HepG2 (cell line): ENCODE measurements at regions not wholly inside any gene's neighbourhood (a gene's known extent, or its start where the extent isn't known, plus 50 kb on each side); places are given as distances from the start of the nearest gene placed in this dataset.

Experiments
- DR1 ChIP-seq: sonication (generic); formaldehyde crosslinking; IDR thresholded peaks from 2 replicates; pipeline ENCODE4 v1.8.0; 2021; ENCODE audit warnings: mild to moderate bottlenecking, missing genetic modification reagents, inconsistent platforms
- ELF3 ChIP-seq: IDR thresholded peaks from 2 replicates; pipeline ENCODE4 v1.6.1; 2016; ENCODE audit warnings: missing genetic modification reagents, missing compliant biosample characterization
- HDAC6 ChIP-seq: fragments of 200-600 bp; sonication (generic); IDR thresholded peaks from 2 replicates; pipeline ENCODE4 v1.7.0; 2017; ENCODE audit warnings: mild to moderate bottlenecking, antibody characterized with exemption, low read length, low read depth
- HNF4A ChIP-seq: sonication (generic); formaldehyde crosslinking; IDR thresholded peaks from 2 replicates; pipeline ENCODE4 v1.4.0; 2020; ENCODE audit warnings: missing genetic modification reagents
- JUND ChIP-seq: sonication (generic); formaldehyde crosslinking; IDR thresholded peaks from 2 replicates; pipeline ENCODE4 v1.8.0; 2022; ENCODE audit warnings: mild to moderate bottlenecking, missing genetic modification reagents
- NFE2 ChIP-seq: sonication (generic); formaldehyde crosslinking; IDR thresholded peaks from 2 replicates; pipeline ENCODE4 v1.4.0; 2020; ENCODE audit warnings: missing genetic modification reagents
- NFIC ChIP-seq: IDR thresholded peaks from 2 replicates; pipeline ENCODE4 v1.6.1; 2012; ENCODE audit warnings: mild to moderate bottlenecking, low read length, inconsistent platforms
- SCMH1 ChIP-seq: sonication (generic); formaldehyde crosslinking; IDR thresholded peaks from 2 replicates; pipeline ENCODE4 v1.9.0; 2021; ENCODE audit warnings: missing genetic modification reagents, mild to moderate bottlenecking, borderline replicate concordance
- SOX5 ChIP-seq: IDR thresholded peaks from 2 replicates; pipeline ENCODE4 v1.6.1; 2016; ENCODE audit warnings: borderline replicate concordance
- ZBTB20 ChIP-seq: sonication (generic); formaldehyde crosslinking; IDR thresholded peaks from 2 replicates; pipeline ENCODE4 v1.8.1; 2023; ENCODE audit warnings: missing genetic modification reagents, low read depth, mild to moderate bottlenecking, borderline replicate concordance
- ZC3H13 ChIP-seq: sonication (generic); formaldehyde crosslinking; IDR thresholded peaks from 2 replicates; pipeline ENCODE4 v1.8.1; 2023; ENCODE audit warnings: mild to moderate bottlenecking, missing genetic modification reagents, moderate library complexity
- ZNF136 ChIP-seq: sonication (generic); formaldehyde crosslinking; IDR thresholded peaks from 2 replicates; pipeline ENCODE4 v1.8.1; 2022; ENCODE audit warnings: low read depth, mild to moderate bottlenecking, moderate library complexity, missing genetic modification reagents
- ZNF547 ChIP-seq: sonication (generic); formaldehyde crosslinking; IDR thresholded peaks from 2 replicates; pipeline ENCODE4 v1.5.1; 2020; ENCODE audit warnings: mild to moderate bottlenecking, missing genetic modification reagents
- ZNF614 ChIP-seq: IDR thresholded peaks from 2 replicates; pipeline ENCODE4 v1.6.1; 2018; ENCODE audit warnings: missing biosample characterization, missing genetic modification reagents, inconsistent platforms, borderline replicate concordance
- ZNF780A ChIP-seq: sonication (generic); formaldehyde crosslinking; IDR thresholded peaks from 2 replicates; pipeline ENCODE4 v1.8.0; 2022; ENCODE audit warnings: mild to moderate bottlenecking, missing genetic modification reagents, moderate library complexity
- ZNF83 ChIP-seq: sonication (generic); formaldehyde crosslinking; IDR thresholded peaks from 2 replicates; pipeline ENCODE4 v1.4.0; 2020; ENCODE audit warnings: missing genetic modification reagents, mild to moderate bottlenecking, borderline replicate concordance
- TF ChIP-seq, protein P1 (sequence below): sonication (generic); formaldehyde crosslinking; IDR thresholded peaks from 2 replicates; pipeline ENCODE4 v1.8.1; 2022; ENCODE audit warnings: mild to moderate bottlenecking, missing genetic modification reagents
- TF ChIP-seq, protein P2 (sequence below): sonication (generic); formaldehyde crosslinking; IDR thresholded peaks from 2 replicates; pipeline ENCODE4 v1.4.0; 2020; ENCODE audit warnings: missing genetic modification reagents
- TF ChIP-seq, protein P3 (sequence below): sonication (generic); formaldehyde crosslinking; IDR thresholded peaks from 2 replicates; pipeline ENCODE4 v1.4.0; 2020; ENCODE audit warnings: missing genetic modification reagents, mild to moderate bottlenecking, borderline replicate concordance
- TF ChIP-seq, protein P4 (sequence below): sonication (generic); formaldehyde crosslinking; IDR thresholded peaks from 2 replicates; pipeline ENCODE4 v1.5.1; 2020; ENCODE audit warnings: mild to moderate bottlenecking, missing genetic modification reagents, moderate library complexity

DNA sequence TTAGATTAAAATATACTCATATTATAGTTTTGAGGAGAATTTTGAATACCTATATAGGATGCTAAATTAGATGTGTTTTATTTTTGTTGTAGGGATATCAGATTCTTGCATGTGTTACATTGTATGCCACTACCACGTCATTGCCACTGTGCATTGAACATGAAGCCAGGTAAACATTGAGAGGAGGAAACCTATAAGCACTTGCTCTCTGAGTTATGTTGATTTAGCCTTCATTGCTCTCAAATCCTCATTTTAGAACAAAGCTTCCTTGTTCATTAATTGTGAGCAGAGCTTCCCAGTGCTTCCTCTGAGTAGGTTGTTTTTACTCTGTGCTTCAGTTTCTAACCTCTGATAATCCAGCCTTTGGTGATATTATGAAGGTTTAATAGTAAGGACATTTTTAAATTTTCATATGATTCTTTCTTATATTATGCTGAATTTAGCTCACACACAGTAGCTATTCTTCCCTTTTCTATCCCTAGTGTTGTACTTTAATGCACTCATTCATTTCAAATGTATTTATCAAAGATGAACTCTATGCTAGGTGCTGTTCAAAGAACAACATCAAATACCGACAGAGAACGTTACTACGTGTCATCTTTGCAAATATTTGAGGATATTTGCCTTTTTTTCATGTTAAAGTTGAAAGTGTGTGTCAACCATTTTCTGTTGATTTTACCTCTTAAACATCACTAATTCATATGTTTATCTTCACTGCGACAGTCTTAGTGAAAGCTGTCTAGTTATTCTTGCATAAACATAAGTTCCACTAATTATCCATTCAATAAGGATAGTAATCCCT is 1448.0 kb upstream of the MIR17HG start (continued):
- TF ChIP-seq SCMH1, result no peak
- no peak; the same call in 1 of the 2 replicates for TF ChIP-seq HNF4A
- TF ChIP-seq ZBTB20 (CRISPR knock-in tag), result 0 out of 2 replicates have a peak, but pooled peaks have one; percentile 32
- TF ChIP-seq ZNF780A (CRISPR knock-in tag), result no peak
- no peak for TF ChIP-seq ZNF547
- TF ChIP-seq JUND (CRISPR knock-in tag), result no peak
- TF ChIP-seq NFE2 (CRISPR knock-in tag), result no peak
- peak; percentile 35; the same call in 1 of the 2 replicates for TF ChIP-seq SOX5
- TF ChIP-seq, protein P1, sequence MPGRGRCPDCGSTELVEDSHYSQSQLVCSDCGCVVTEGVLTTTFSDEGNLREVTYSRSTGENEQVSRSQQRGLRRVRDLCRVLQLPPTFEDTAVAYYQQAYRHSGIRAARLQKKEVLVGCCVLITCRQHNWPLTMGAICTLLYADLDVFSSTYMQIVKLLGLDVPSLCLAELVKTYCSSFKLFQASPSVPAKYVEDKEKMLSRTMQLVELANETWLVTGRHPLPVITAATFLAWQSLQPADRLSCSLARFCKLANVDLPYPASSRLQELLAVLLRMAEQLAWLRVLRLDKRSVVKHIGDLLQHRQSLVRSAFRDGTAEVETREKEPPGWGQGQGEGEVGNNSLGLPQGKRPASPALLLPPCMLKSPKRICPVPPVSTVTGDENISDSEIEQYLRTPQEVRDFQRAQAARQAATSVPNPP, result no peak
- no peak for TF ChIP-seq ZNF136
- TF ChIP-seq, protein P2, sequence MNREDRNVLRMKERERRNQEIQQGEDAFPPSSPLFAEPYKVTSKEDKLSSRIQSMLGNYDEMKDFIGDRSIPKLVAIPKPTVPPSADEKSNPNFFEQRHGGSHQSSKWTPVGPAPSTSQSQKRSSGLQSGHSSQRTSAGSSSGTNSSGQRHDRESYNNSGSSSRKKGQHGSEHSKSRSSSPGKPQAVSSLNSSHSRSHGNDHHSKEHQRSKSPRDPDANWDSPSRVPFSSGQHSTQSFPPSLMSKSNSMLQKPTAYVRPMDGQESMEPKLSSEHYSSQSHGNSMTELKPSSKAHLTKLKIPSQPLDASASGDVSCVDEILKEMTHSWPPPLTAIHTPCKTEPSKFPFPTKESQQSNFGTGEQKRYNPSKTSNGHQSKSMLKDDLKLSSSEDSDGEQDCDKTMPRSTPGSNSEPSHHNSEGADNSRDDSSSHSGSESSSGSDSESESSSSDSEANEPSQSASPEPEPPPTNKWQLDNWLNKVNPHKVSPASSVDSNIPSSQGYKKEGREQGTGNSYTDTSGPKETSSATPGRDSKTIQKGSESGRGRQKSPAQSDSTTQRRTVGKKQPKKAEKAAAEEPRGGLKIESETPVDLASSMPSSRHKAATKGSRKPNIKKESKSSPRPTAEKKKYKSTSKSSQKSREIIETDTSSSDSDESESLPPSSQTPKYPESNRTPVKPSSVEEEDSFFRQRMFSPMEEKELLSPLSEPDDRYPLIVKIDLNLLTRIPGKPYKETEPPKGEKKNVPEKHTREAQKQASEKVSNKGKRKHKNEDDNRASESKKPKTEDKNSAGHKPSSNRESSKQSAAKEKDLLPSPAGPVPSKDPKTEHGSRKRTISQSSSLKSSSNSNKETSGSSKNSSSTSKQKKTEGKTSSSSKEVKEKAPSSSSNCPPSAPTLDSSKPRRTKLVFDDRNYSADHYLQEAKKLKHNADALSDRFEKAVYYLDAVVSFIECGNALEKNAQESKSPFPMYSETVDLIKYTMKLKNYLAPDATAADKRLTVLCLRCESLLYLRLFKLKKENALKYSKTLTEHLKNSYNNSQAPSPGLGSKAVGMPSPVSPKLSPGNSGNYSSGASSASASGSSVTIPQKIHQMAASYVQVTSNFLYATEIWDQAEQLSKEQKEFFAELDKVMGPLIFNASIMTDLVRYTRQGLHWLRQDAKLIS, result no peak
- TF ChIP-seq, protein P3, sequence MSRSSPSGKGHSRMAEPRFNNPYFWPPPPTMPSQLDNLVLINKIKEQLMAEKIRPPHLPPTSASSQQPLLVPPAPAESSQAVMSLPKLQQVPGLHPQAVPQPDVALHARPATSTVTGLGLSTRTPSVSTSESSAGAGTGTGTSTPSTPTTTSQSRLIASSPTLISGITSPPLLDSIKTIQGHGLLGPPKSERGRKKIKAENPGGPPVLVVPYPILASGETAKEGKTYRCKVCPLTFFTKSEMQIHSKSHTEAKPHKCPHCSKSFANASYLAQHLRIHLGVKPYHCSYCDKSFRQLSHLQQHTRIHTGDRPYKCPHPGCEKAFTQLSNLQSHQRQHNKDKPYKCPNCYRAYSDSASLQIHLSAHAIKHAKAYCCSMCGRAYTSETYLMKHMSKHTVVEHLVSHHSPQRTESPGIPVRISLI (CRISPR knock-in tag), result peak; percentile 57; the same call in 1 of the 2 replicates
- no peak for TF ChIP-seq ZC3H13 (CRISPR knock-in tag)
- TF ChIP-seq, protein P4, sequence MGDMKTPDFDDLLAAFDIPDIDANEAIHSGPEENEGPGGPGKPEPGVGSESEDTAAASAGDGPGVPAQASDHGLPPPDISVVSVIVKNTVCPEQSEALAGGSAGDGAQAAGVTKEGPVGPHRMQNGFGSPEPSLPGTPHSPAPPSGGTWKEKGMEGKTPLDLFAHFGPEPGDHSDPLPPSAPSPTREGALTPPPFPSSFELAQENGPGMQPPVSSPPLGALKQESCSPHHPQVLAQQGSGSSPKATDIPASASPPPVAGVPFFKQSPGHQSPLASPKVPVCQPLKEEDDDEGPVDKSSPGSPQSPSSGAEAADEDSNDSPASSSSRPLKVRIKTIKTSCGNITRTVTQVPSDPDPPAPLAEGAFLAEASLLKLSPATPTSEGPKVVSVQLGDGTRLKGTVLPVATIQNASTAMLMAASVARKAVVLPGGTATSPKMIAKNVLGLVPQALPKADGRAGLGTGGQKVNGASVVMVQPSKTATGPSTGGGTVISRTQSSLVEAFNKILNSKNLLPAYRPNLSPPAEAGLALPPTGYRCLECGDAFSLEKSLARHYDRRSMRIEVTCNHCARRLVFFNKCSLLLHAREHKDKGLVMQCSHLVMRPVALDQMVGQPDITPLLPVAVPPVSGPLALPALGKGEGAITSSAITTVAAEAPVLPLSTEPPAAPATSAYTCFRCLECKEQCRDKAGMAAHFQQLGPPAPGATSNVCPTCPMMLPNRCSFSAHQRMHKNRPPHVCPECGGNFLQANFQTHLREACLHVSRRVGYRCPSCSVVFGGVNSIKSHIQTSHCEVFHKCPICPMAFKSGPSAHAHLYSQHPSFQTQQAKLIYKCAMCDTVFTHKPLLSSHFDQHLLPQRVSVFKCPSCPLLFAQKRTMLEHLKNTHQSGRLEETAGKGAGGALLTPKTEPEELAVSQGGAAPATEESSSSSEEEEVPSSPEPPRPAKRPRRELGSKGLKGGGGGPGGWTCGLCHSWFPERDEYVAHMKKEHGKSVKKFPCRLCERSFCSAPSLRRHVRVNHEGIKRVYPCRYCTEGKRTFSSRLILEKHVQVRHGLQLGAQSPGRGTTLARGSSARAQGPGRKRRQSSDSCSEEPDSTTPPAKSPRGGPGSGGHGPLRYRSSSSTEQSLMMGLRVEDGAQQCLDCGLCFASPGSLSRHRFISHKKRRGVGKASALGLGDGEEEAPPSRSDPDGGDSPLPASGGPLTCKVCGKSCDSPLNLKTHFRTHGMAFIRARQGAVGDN (CRISPR knock-in tag), result no peak
- TF ChIP-seq NFIC, result peak; percentile 70; the same call in 1 of the 2 replicates
- no peak for TF ChIP-seq HDAC6
- no peak for TF ChIP-seq DR1 (CRISPR knock-in tag)
- TF ChIP-seq ELF3, result peak; percentile 47; the same call in 1 of the 2 replicates
- TF ChIP-seq ZNF614 (CRISPR knock-in tag), result no peak
- no peak for TF ChIP-seq ZNF83
